GM12874 (cell line): ENCODE measurements at regions not wholly inside any gene's neighbourhood (a gene's known extent, or its start where the extent isn't known, plus 50 kb on each side); places are given as distances from the start of the nearest gene placed in this dataset.

Experiments
- CTCF ChIP-seq: IDR thresholded peaks from 2 replicates; pipeline ENCODE4 v1.5.1; 2011; ENCODE audit warnings: low read depth, mild to moderate bottlenecking, control low read depth, low read length, moderate library complexity; ENCODE audit not compliant: insufficient read depth

- TF ChIP-seq CTCF = no peak
Observed at GRCh38 chr1:208933984-208934525, 649.5 kb upstream of the CAMK1G start.

- TF ChIP-seq CTCF = no peak
Observed at GRCh38 chr1:208934933-208935332, 648.6 kb upstream of the CAMK1G start.

DNA sequence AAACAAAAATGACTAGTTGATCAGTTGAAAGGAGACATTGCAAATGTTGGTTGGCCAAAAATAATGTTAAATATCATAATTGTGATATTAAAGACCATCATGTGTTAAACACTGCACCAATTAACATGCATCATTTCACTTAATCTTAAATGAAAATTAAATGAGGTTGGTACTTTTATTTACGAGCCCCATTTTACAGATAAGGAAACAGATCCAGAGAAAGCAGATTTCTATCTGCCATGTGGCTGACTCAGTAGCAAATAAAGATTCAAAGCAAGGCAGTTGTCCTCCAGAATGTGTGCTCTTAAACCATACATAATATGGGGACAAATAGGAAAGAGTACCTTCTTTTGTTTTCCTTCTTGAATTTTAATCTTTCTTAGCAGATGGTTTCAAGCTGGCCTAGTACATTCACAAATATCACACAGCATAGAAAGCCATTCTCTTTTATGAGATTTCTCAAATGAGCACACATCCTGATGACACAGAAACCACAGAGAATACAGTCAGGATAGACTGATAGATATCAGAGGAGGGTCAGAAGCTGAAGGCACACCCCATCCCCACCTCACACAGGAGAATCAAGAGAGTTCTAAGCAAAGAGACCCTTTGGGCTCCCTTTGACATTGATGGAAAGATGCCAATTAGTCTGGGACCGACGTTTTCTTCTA is 647.9 kb upstream of the CAMK1G start:
- TF ChIP-seq CTCF = no peak

GRCh38 chr1:208939537-208940085 is 643.9 kb upstream of the CAMK1G start:
- TF ChIP-seq CTCF = no peak

GRCh38 chr1:208942394-208943130 is 641.0 kb upstream of the CAMK1G start:
- TF ChIP-seq CTCF = no peak

- TF ChIP-seq CTCF = no peak
Observed at GRCh38 chr1:208943291-208943690, 640.2 kb upstream of the CAMK1G start.

- no peak for TF ChIP-seq CTCF
Observed at GRCh38 chr1:208944981-208945451, 638.5 kb upstream of the CAMK1G start.
